ENCODE measurements at regions not wholly inside any gene's neighbourhood (a gene's known extent, or its start where the extent isn't known, plus 50 kb on each side); places are given as distances from the start of the nearest gene placed in this dataset.

- no peak overlapping the region for H3K4me3 ChIP-seq
- H3K4me1 ChIP-seq (ENCODE audit: insufficient read depth) = peaks cover 20% of the 10 kb centered on the region
- H3K79me2 ChIP-seq = no peaks in the 10 kb centered on the region
- no peaks in the 10 kb centered on the region for H3K27me3 ChIP-seq
- H3K9me3 ChIP-seq (ENCODE audit: low read depth) = no peaks in the 10 kb centered on the region
- WGBS (ENCODE audit: low lambda C conversion rate, missing lambda C conversion rate) = 78% methylated on average over 4 of the region's 4 CpGs
- no peaks in the 10 kb centered on the region for H4K20me1 ChIP-seq (ENCODE audit: insufficient read depth, poor library complexity, severe bottlenecking)
- no peak for DNase-seq (ENCODE audit: low spot score)
- no peaks in the 10 kb centered on the region for H3K36me3 ChIP-seq (replicated peaks; ENCODE audit: insufficient read depth, low read depth)
- no peaks in the 10 kb centered on the region for H3K9me2 ChIP-seq (replicated peaks; ENCODE audit: insufficient read depth)
- no peak overlapping the region for H2AFZ ChIP-seq
- no peak for TF ChIP-seq CTCF (IDR thresholded peaks at IDR 0.05; ENCODE audit: poor library complexity)
- TF ChIP-seq EZH2phosphoT487 (IDR thresholded peaks at IDR 0.05; ENCODE audit: low read depth, severe bottlenecking, unreplicated experiment) = no peak
- TF ChIP-seq EZH2 (IDR thresholded peaks at IDR 0.05; ENCODE audit: borderline replicate concordance) = no peak
- peak overlapping the region; percentile 35 for H3K4me2 ChIP-seq
- H3K27ac ChIP-seq = peak overlapping the region; percentile 16
These were observed 64.0 kb upstream of the FOXN2 start for GRCh38 chr2:48250474-48250844.

GRCh38 chr2:48250943-48251342, 63.5 kb upstream of the FOXN2 start:
- WGBS (ENCODE audit: low lambda C conversion rate, missing lambda C conversion rate) = 76% methylated on average over 3 of the region's 3 CpGs
- peak overlapping the region; percentile 16 for H3K27ac ChIP-seq
- no peak overlapping the region for H3K4me3 ChIP-seq
- H3K27me3 ChIP-seq = no peaks in the 10 kb centered on the region
- H2AFZ ChIP-seq = no peak overlapping the region
- H3K4me1 ChIP-seq (ENCODE audit: insufficient read depth) = peaks cover 20% of the 10 kb centered on the region
- no peak for DNase-seq (ENCODE audit: low spot score)
- no peaks in the 10 kb centered on the region for H3K9me2 ChIP-seq (replicated peaks; ENCODE audit: insufficient read depth)
- H4K20me1 ChIP-seq (ENCODE audit: insufficient read depth, poor library complexity, severe bottlenecking) = no peaks in the 10 kb centered on the region
- no peaks in the 10 kb centered on the region for H3K79me2 ChIP-seq
- H3K36me3 ChIP-seq (replicated peaks; ENCODE audit: insufficient read depth, low read depth) = no peaks in the 10 kb centered on the region
- no peak for TF ChIP-seq CTCF (IDR thresholded peaks at IDR 0.05; ENCODE audit: poor library complexity)
- no peak for TF ChIP-seq EZH2 (IDR thresholded peaks at IDR 0.05; ENCODE audit: borderline replicate concordance)
- TF ChIP-seq EZH2phosphoT487 (IDR thresholded peaks at IDR 0.05; ENCODE audit: low read depth, severe bottlenecking, unreplicated experiment) = no peak
- H3K4me2 ChIP-seq = peak overlapping the region; percentile 10
- H3K9me3 ChIP-seq (ENCODE audit: low read depth) = no peaks in the 10 kb centered on the region

GRCh38 chr2:48251437-48252148, 62.9 kb upstream of the FOXN2 start:
- TF ChIP-seq EZH2phosphoT487 (IDR thresholded peaks at IDR 0.05; ENCODE audit: low read depth, severe bottlenecking, unreplicated experiment) (no peak), CTCF (IDR thresholded peaks at IDR 0.05; ENCODE audit: poor library complexity) (no peak), EZH2 (IDR thresholded peaks at IDR 0.05; ENCODE audit: borderline replicate concordance) (no peak)
- Histone ChIP-seq H3K4me1 (ENCODE audit: insufficient read depth) (peaks cover 20% of the 10 kb centered on the region), H3K9me3 (ENCODE audit: low read depth) (no peaks in the 10 kb centered on the region), H3K79me2 (no peaks in the 10 kb centered on the region), H2AFZ (no peak overlapping the region), H3K9me2 (replicated peaks; ENCODE audit: insufficient read depth) (no peaks in the 10 kb centered on the region), H3K27ac (no peak overlapping the region), H3K27me3 (no peaks in the 10 kb centered on the region), H3K36me3 (replicated peaks; ENCODE audit: insufficient read depth, low read depth) (no peaks in the 10 kb centered on the region), H3K4me2 (no peak overlapping the region), H4K20me1 (ENCODE audit: insufficient read depth, poor library complexity, severe bottlenecking) (no peaks in the 10 kb centered on the region), H3K4me3 (no peak overlapping the region)
- WGBS (ENCODE audit: low lambda C conversion rate, missing lambda C conversion rate) = 45% methylated on average over 3 of the region's 3 CpGs
- DNase-seq (ENCODE audit: low spot score) = no peak

All from hepatocyte (in vitro differentiated cells).